NT2/D1 (cell line): ENCODE measurements at regions not wholly inside any gene's neighbourhood (a gene's known extent, or its start where the extent isn't known, plus 50 kb on each side); places are given as distances from the start of the nearest gene placed in this dataset.

Experiments used
- DNase-seq: peaks from one replicate; pipeline ENCODE4 v3.0.0-alpha.2; 2011; ENCODE audit warnings: low read depth, low spot score
- H3K27me3 ChIP-seq: 2 replicates; pipeline ENCODE4 v1.6.0; 2011; ENCODE audit warnings: mild to moderate bottlenecking; ENCODE audit not compliant: insufficient read length, insufficient read depth
- H3K36me3 ChIP-seq: 2 replicates; pipeline ENCODE4 v1.6.1; 2011; ENCODE audit warnings: mild to moderate bottlenecking, low read length, mixed read lengths; ENCODE audit not compliant: insufficient read depth, insufficient read length
- H3K4me1 ChIP-seq: 2 replicates; pipeline ENCODE4 v1.5.1; 2011; ENCODE audit not compliant: insufficient read depth, insufficient read length
- H3K4me3 ChIP-seq: 2 replicates; pipeline ENCODE4 v1.5.1; 2011; ENCODE audit warnings: low read depth; ENCODE audit not compliant: insufficient read length
- H3K9ac ChIP-seq: 2 replicates; pipeline ENCODE4 v1.6.0; 2011; ENCODE audit warnings: low read depth; ENCODE audit not compliant: insufficient read length
- H3K9me3 ChIP-seq: 2 replicates; pipeline ENCODE4 v1.5.1; 2011; ENCODE audit warnings: mild to moderate bottlenecking, low read length; ENCODE audit not compliant: insufficient read depth
- SUZ12 ChIP-seq: IDR thresholded peaks from 2 replicates; pipeline ENCODE4 v1.6.1; 2011; ENCODE audit not compliant: insufficient read length, insufficient read depth; ENCODE audit errors: extremely low read depth
- YY1 ChIP-seq: IDR thresholded peaks from 2 replicates; pipeline ENCODE4 v1.6.1; 2011; ENCODE audit not compliant: insufficient read length, insufficient read depth
- ZNF274 ChIP-seq: IDR thresholded peaks from 2 replicates; pipeline ENCODE4 v1.6.1; 2011; ENCODE audit warnings: mild to moderate bottlenecking, low read depth, low read length

DNA sequence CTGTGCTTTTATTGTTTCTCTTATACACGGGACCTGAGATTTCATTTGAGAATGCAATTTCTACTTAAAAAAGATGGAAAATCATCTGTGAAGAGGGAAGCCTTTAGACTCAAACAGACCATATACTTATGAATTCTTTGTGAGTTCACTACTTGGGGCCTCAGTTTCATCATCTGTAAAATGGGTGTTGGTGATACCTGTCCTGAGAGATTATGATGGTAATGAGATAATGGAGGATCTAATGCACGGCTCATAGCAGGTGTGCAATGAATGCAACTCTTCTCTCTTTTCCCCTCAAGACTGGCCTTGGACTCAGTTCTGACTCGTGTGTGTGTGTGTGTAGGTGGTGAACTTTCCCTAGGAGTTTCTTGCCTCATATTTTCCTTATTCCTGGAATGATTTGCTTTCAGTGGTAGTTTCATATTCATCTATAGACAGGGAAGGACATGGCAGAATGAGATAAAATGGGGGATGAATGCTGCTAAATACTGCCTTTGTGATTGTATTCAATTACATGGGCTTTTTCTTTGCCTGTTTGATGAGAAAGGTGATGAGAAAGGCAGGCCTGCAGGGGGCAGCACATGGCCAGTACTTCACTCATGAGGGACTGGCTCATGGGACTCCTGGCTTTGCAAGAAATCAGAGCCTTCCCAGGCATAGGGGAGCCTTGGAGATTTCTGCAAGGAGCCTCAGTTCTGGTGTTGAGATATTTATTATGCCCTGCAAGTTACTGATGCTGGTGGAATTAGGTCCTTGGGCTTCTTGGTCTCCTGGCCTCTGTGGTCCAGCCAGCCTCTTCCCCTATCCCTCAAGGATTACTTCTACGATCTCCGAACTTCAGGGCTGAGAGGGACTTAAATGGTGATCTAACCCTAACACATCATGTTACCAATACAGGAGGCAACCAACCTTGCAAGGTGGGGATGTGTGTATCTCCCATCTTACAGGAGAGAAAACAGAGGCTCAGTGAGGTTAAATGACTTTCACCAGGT, 70.7 kb downstream of the RPLP1 start:
- no peaks in the 10 kb centered on the region for H3K27me3 ChIP-seq
- H3K4me1 ChIP-seq = peaks cover 2% of the 10 kb centered on the region
- H3K4me3 ChIP-seq = no peak overlapping the region
- H3K36me3 ChIP-seq = no peaks in the 10 kb centered on the region
- H3K9ac ChIP-seq = no peak overlapping the region
- peak; percentile 63 for DNase-seq
- H3K9me3 ChIP-seq = no peaks in the 10 kb centered on the region; the same call in 1 of the 2 replicates
- TF ChIP-seq YY1 (no peak), SUZ12 (no peak), ZNF274 (no peak)

DNA sequence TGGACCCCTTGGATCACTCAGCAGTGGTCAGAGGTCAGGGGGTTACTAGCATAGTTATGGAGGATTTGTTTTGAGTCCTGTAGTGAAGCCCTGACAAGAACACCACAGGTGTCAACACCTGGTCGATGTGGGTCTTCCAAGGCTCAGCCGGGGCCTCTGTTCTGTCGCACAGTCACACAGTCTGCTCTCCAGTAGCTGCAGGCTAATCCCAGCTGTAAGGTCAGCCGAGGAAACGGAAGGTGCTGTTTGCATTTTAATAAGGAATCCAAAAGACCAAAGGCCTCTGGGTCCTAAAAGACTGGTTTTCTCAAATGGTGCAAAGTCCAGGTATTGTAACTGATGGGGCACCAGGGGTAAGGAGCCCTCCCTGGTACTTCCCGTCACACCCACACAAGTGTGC, 71.7 kb downstream of the RPLP1 start:
- DNase-seq = peak; percentile 32
- Histone ChIP-seq H3K4me1 (peaks cover 5% of the 10 kb centered on the region), H3K27me3 (no peaks in the 10 kb centered on the region), H3K36me3 (no peaks in the 10 kb centered on the region), H3K9me3 (no peaks in the 10 kb centered on the region; the same call in 1 of the 2 replicates), H3K9ac (no peak overlapping the region), H3K4me3 (no peak overlapping the region)
- no peak for TF ChIP-seq SUZ12

DNA sequence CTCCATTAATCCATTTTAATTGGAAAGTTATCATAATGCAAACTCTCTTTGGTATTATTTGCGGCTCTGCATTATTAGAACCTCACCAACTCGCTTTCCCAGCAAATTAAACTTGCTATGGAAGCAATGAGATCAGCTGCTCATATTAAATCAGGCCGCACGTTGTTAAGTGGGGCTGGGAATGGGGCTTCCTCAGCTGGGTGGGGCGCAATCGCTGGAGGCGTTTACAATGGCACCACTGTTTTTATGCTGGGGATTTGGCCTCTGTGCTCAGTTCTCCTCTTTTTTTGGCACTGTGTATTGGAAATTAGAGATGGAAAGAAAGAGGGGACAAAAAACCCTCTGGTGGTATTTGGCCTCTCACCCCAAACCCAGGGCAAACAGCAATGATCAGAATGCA, 72.2 kb downstream of the RPLP1 start:
- H3K36me3 ChIP-seq = no peaks in the 10 kb centered on the region
- TF ChIP-seq ZNF274 (no peak), YY1 (no peak), SUZ12 (no peak)
- no peak for DNase-seq
- peaks cover 6% of the 10 kb centered on the region for H3K4me1 ChIP-seq
- H3K27me3 ChIP-seq = no peaks in the 10 kb centered on the region
- H3K9ac ChIP-seq = no peak overlapping the region
- H3K4me3 ChIP-seq = no peak overlapping the region
- no peaks in the 10 kb centered on the region; the same call in 1 of the 2 replicates for H3K9me3 ChIP-seq

DNA sequence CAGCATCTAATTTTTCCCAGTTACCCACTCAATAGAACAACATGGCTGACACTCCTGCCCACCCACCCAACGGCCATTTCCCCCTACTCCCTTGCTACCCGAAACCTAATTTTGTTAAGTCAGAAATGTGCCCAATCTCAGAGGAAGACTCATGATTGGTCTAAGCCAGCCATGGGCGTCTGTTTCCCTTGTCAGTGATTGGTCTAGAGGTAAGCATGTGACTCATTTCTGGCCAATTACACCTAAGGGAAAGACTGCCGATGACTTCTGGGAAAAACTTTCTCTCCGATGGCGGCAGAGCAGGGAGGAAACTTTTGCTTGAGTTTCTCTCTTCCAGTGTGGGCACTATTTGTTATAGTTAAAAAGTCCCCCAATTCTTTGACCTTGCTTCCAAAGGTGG, 72.9 kb downstream of the RPLP1 start:
- H3K4me3 ChIP-seq = no peak overlapping the region
- TF ChIP-seq YY1 (no peak), SUZ12 (no peak), ZNF274 (no peak)
- no peaks in the 10 kb centered on the region for H3K36me3 ChIP-seq
- H3K27me3 ChIP-seq = no peaks in the 10 kb centered on the region
- DNase-seq = no peak
- peaks cover 10% of the 10 kb centered on the region for H3K4me1 ChIP-seq
- no peaks in the 10 kb centered on the region; the same call in 1 of the 2 replicates for H3K9me3 ChIP-seq
- no peak overlapping the region for H3K9ac ChIP-seq

DNA sequence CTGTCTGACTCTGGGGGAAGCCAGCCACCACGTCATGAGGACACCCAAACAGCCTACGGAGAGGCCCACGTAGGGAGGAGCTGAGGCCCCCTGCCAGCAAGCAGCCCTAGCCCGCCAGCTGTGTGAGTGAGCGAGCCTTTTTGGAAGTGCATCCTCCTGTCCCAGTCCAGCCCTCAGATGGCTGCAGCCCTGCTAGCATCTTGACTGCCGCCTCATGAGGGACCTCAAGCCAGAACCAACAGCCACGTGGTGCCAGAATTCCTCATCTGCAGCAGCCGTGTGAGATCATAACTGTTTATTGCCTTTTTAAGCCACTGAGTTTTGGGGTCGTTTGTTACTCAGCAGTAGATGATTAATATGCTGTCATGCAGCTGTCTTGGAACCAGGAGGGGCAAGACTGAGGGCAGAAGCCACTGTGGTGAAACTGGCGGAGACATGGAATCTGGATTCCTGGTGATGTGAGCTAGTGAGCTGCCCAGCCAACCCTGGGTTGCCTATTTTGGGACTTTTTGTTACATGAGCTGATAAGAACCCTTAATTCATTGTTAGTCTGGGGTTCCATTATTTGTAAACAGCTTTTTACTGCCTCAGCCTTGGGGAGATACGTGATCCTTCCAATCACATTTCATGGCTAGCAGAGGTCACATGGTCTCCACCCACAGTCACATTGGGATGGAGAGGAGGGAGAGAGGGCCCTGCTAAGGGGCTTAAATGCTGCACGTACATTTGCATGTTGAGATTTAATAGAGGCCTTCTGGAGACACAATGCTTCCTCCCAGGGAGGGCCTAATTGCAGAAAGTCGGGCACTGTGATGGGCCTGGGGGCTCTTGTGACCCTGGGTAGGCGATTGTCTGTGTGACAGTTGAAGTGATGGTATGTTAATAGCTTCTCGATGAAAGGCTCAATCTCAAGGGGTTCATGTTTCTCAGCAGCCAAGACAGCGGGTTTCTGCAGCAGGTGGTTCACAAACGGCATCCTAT, 73.8 kb downstream of the RPLP1 start:
- Histone ChIP-seq H3K36me3 (no peaks in the 10 kb centered on the region), H3K4me3 (no peak overlapping the region), H3K9me3 (no peaks in the 10 kb centered on the region; the same call in 1 of the 2 replicates), H3K27me3 (no peaks in the 10 kb centered on the region), H3K4me1 (peaks cover 12% of the 10 kb centered on the region), H3K9ac (no peak overlapping the region)
- TF ChIP-seq ZNF274 (no peak), SUZ12 (no peak), YY1 (no peak)
- no peak for DNase-seq

DNA sequence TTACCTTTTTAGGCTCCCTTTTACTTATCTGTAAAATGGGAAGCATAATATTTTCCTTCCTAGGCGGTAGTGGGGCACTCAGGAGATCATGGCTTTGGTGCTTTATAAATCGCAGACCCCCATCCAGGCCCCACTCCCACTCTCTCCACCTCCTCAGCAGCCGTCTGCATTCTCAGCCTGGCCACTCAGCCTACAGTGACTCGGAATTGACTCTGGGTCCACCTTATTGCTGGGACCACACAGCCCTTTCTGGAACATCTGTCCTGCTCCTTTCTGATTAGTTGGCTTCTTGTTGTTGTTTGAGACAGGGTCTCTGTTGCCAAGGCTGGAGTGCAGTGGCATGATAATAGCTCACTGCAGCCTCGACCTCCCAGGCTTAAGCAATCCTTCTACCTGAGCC, 76.5 kb downstream of the RPLP1 start:
- Histone ChIP-seq H3K4me3 (no peak overlapping the region), H3K9ac (no peak overlapping the region), H3K4me1 (peaks cover 16% of the 10 kb centered on the region), H3K36me3 (no peaks in the 10 kb centered on the region), H3K27me3 (no peaks in the 10 kb centered on the region), H3K9me3 (no peaks in the 10 kb centered on the region; the same call in 1 of the 2 replicates)
- no peak for DNase-seq
- no peak for TF ChIP-seq ZNF274
- no peak for TF ChIP-seq SUZ12
- TF ChIP-seq YY1 = no peak

DNA sequence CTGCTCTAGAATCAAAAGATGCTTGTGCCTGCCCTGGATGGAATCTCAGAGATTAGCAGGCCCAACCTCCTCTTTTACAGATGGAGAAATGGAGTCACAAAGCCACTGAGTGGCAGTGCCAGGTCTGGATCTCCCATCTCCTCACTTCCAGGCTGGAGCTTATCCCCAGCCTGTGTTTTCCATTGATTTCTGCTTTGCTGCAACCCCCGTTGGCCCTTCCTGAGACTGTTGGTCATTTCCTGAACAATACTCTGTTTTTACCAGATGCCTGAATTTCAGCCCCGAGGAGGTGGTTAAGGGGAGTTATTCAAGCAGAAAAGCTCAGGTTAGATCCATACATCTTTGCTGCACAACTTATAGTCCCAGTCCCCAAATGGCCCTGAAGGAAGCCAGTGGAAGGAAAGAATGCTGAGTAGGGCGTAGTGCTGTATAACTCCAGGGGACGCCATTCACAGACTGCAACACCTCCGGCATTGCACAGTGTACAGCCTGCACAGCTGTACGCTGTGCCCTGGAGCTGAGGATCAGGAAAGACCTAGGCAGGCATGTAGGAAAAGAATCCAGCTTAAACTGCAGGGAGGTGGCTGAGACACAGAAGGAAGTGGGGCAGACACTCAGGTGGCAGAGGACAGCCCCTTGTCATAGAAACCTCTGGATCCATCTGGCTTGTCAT, 77.5 kb downstream of the RPLP1 start:
- peaks cover 16% of the 10 kb centered on the region for H3K4me1 ChIP-seq
- H3K4me3 ChIP-seq = no peak overlapping the region
- no peak for DNase-seq
- no peak overlapping the region for H3K9ac ChIP-seq
- TF ChIP-seq SUZ12 = no peak
- no peak for TF ChIP-seq ZNF274
- H3K36me3 ChIP-seq = no peaks in the 10 kb centered on the region
- H3K27me3 ChIP-seq = no peaks in the 10 kb centered on the region
- no peaks in the 10 kb centered on the region; the same call in 1 of the 2 replicates for H3K9me3 ChIP-seq
